Non-pigmented ciliary epithelial cell (primary cell): ENCODE measurements at regions not wholly inside any gene's neighbourhood (a gene's known extent, or its start where the extent isn't known, plus 50 kb on each side); places are given as distances from the start of the nearest gene placed in this dataset.
"Not testable (repeated sequence)": the region's sequence is repeated elsewhere in the genome, so short reads cannot be mapped to it uniquely, and the experiment has no call there.

Experiments used
- DNase-seq: peaks from one replicate; pipeline ENCODE4 v3.0.0-alpha.2; 2010; ENCODE audit warnings: low read depth

- DNase-seq = no peak
Measured at GRCh38 chr1:234843946-234844345, 234.0 kb upstream of the IRF2BP2 start.

- DNase-seq = no peak
Measured at GRCh38 chr1:234842726-234843641, 233.0 kb upstream of the IRF2BP2 start.

GRCh38 chr1:234841710-234842231, 231.8 kb upstream of the IRF2BP2 start:
- DNase-seq = no peak

- DNase-seq = no peak
Measured at GRCh38 chr1:234841281-234841680, 231.3 kb upstream of the IRF2BP2 start.

GRCh38 chr1:234840843-234841242, 230.9 kb upstream of the IRF2BP2 start:
- no peak for DNase-seq

GRCh38 chr1:234840253-234840652, 230.3 kb upstream of the IRF2BP2 start:
- DNase-seq = no peak

GRCh38 chr1:234839663-234840062, 229.7 kb upstream of the IRF2BP2 start:
- no peak for DNase-seq

- no peak for DNase-seq
Measured at GRCh38 chr1:234838820-234839219, 228.8 kb upstream of the IRF2BP2 start.

GRCh38 chr1:234838182-234838581, 228.2 kb upstream of the IRF2BP2 start:
- no peak for DNase-seq

- DNase-seq = no peak
Measured at GRCh38 chr1:234837713-234838112, 227.7 kb upstream of the IRF2BP2 start.

GRCh38 chr1:234836776-234837357, 226.9 kb upstream of the IRF2BP2 start:
- DNase-seq = no peak

- no peak for DNase-seq
Measured at GRCh38 chr1:234836045-234836681, 226.2 kb upstream of the IRF2BP2 start.

- DNase-seq = no peak
Measured at GRCh38 chr1:234835239-234835638, 225.3 kb upstream of the IRF2BP2 start.

GRCh38 chr1:234833646-234834045, 223.7 kb upstream of the IRF2BP2 start:
- DNase-seq = no peak

- no peak for DNase-seq
Measured at GRCh38 chr1:234833118-234833517, 223.1 kb upstream of the IRF2BP2 start.

- DNase-seq = no peak
Measured at GRCh38 chr1:234827656-234828055, 217.7 kb upstream of the IRF2BP2 start.

GRCh38 chr1:234827181-234827580, 217.2 kb upstream of the IRF2BP2 start:
- DNase-seq = no peak

GRCh38 chr1:234826352-234826751, 216.4 kb upstream of the IRF2BP2 start:
- DNase-seq = no peak

GRCh38 chr1:234825498-234826165, 215.7 kb upstream of the IRF2BP2 start:
- no peak for DNase-seq

- DNase-seq = not testable (repeated sequence)
Measured at GRCh38 chr1:234824836-234825235, 214.9 kb upstream of the IRF2BP2 start.

- DNase-seq = no peak
Measured at GRCh38 chr1:234823191-234824176, 213.5 kb upstream of the IRF2BP2 start.
